Endodermal cell (in vitro differentiated cells): ENCODE measurements at regions not wholly inside any gene's neighbourhood (a gene's known extent, or its start where the extent isn't known, plus 50 kb on each side); places are given as distances from the start of the nearest gene placed in this dataset.

Experiments used
- DNase-seq: peaks from one replicate; pipeline ENCODE4 v3.0.0-alpha.2; 2017
- H3K27ac ChIP-seq: 2 replicates; pipeline ENCODE4 v1.5.1; 2013; ENCODE audit warnings: mild to moderate bottlenecking, low read depth, low read length, moderate library complexity
- H3K27me3 ChIP-seq: 2 replicates; pipeline ENCODE4 v1.6.1; 2013; ENCODE audit warnings: mild to moderate bottlenecking, low read length, moderate library complexity; ENCODE audit not compliant: insufficient read depth, control insufficient read depth, poor library complexity, severe bottlenecking
- H3K36me3 ChIP-seq: 2 replicates; pipeline ENCODE4 v1.7.0; 2013; ENCODE audit warnings: mild to moderate bottlenecking, low read length, moderate library complexity; ENCODE audit not compliant: control insufficient read depth, insufficient read depth
- H3K4me1 ChIP-seq: one replicate; pipeline ENCODE4 v1.7.0; 2013; ENCODE audit warnings: low read length; ENCODE audit not compliant: control insufficient read depth, insufficient read depth
- H3K4me3 ChIP-seq: 2 replicates; pipeline ENCODE4 v1.5.1; 2013; ENCODE audit warnings: mild to moderate bottlenecking, low read length, moderate library complexity
- H3K9ac ChIP-seq: 2 replicates; pipeline ENCODE4 v1.6.1; 2013; ENCODE audit warnings: mild to moderate bottlenecking, low read length, moderate library complexity; ENCODE audit not compliant: poor library complexity, severe bottlenecking; ENCODE audit errors: extremely low read depth
- H3K9me3 ChIP-seq: 2 replicates; pipeline ENCODE4 v1.6.1; 2013; ENCODE audit warnings: mild to moderate bottlenecking, low read length, moderate library complexity; ENCODE audit not compliant: control insufficient read depth
- H3K27ac Mint-ChIP-seq: 2 replicates; pipeline ENCODE4 v1.8.0; 2020; ENCODE audit warnings: mixed read lengths
- H3K27me3 Mint-ChIP-seq: 2 replicates; pipeline ENCODE4 v1.8.0; 2021; ENCODE audit warnings: mild to moderate bottlenecking, mixed read lengths; ENCODE audit not compliant: insufficient read depth
- H3K36me3 Mint-ChIP-seq: 2 replicates; pipeline ENCODE4 v1.8.0; 2020; ENCODE audit warnings: low read depth, mixed read lengths
- H3K4me1 Mint-ChIP-seq: 2 replicates; pipeline ENCODE4 v1.8.0; 2020; ENCODE audit warnings: mixed read lengths
- H3K4me3 Mint-ChIP-seq: 2 replicates; pipeline ENCODE4 v1.8.0; 2020; ENCODE audit warnings: mild to moderate bottlenecking, moderate library complexity, mixed read lengths
- H3K9me3 Mint-ChIP-seq: 2 replicates; pipeline ENCODE4 v1.8.0; 2020; ENCODE audit warnings: mild to moderate bottlenecking, mixed read lengths
- WGBS, 2 experiments: methylation state at CpG; one replicate each; pipeline versions ENCODE4 v1.1.5 to v1.1.7; 2013; ENCODE audit warnings: missing lambda C conversion rate in 2 of 2, mixed read lengths in 1 of 2; ENCODE audit not compliant: insufficient coverage in 1 of 2, insufficient read length in 1 of 2; 5-methylcytosine and 5-hydroxymethylcytosine counted together
- TF ChIP-seq, protein P1 (sequence below): fragments of 200-600 bp; sonication (generic); conservative IDR thresholded peaks from 2 replicates; pipeline ENCODE4 v1.5.0; 2021; ENCODE audit warnings: antibody characterized with exemption, mild to moderate bottlenecking

DNA sequence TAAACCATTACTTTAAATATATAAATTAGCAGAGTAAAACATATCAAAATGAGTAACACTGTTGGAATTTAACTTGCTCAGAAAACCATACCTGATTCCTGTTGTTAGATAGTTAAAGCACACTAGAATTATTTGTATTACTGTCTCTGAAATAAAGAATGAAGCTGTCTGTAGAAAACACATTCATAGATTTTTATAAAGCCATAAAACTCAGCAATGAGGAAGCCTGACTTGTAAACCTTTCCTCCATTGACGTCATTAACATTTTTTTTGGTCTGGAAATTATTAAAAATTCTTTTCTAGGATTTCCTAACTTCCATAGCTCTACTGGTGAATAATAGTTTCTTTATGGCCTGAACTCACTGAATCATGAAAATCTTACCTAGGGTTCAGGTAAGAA is 147.6 kb downstream of the BRMS1L start:
- TF ChIP-seq, protein P1, sequence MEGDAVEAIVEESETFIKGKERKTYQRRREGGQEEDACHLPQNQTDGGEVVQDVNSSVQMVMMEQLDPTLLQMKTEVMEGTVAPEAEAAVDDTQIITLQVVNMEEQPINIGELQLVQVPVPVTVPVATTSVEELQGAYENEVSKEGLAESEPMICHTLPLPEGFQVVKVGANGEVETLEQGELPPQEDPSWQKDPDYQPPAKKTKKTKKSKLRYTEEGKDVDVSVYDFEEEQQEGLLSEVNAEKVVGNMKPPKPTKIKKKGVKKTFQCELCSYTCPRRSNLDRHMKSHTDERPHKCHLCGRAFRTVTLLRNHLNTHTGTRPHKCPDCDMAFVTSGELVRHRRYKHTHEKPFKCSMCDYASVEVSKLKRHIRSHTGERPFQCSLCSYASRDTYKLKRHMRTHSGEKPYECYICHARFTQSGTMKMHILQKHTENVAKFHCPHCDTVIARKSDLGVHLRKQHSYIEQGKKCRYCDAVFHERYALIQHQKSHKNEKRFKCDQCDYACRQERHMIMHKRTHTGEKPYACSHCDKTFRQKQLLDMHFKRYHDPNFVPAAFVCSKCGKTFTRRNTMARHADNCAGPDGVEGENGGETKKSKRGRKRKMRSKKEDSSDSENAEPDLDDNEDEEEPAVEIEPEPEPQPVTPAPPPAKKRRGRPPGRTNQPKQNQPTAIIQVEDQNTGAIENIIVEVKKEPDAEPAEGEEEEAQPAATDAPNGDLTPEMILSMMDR: no peak
- Histone ChIP-seq H3K27ac (no peak overlapping the region), H3K4me1 (no peaks in the 10 kb centered on the region), H3K9ac (no peak overlapping the region), H3K4me3 (no peak overlapping the region), H3K27me3 (no peaks in the 10 kb centered on the region), H3K36me3 (no peaks in the 10 kb centered on the region), H3K9me3 (no peaks in the 10 kb centered on the region)
- Mint-ChIP-seq H3K4me3 (no peak overlapping the region), H3K4me1 (no peaks in the 10 kb centered on the region), H3K27ac (no peak overlapping the region), H3K36me3 (no peaks in the 10 kb centered on the region), H3K27me3 (no peaks in the 10 kb centered on the region), H3K9me3 (peaks cover 5% of the 10 kb centered on the region)
- 67% methylated on average over 1 of the region's 1 CpG; no CpG with 5 or more reads in 1 of the 2 experiments for WGBS, 2 experiments
- no peak for DNase-seq

DNA sequence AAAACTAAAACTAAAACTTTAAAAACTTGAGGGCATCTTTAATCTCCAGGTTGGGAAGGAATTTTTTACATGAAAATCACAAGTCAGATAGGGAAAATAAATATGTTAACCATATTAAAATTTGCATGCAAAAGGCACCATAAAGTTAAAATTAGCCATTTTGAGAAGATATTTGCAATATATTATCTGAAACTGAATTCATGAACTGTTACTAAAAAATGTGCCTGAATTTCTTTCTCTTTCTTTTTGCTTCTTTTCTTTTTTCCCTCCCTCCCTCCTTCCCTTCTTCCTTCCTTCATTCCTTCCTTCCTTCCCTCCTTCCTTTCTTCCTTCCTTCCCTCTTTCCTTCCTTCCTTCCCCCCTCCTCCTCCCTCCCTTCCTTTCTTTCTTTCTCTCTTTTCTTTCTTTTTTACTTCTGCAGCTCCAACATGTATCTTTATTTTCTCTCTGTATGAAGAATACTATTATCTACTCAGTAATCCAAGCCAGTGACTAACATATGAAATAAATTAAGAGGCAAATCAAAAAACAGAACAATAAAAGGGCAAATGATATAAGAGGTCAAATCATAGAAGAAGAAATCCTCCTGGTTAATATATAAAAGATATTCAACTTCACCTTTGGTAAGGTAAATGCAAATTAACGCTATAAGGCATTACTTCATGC is 146.0 kb downstream of the BRMS1L start:
- no peaks in the 10 kb centered on the region for H3K36me3 ChIP-seq
- no peaks in the 10 kb centered on the region for H3K27me3 ChIP-seq
- H3K9me3 ChIP-seq: no peaks in the 10 kb centered on the region
- Mint-ChIP-seq H3K27ac (no peak overlapping the region), H3K36me3 (no peaks in the 10 kb centered on the region), H3K9me3 (peaks cover 5% of the 10 kb centered on the region), H3K4me3 (no peak overlapping the region), H3K4me1 (no peaks in the 10 kb centered on the region), H3K27me3 (no peaks in the 10 kb centered on the region)
- H3K9ac ChIP-seq: no peak overlapping the region
- H3K4me3 ChIP-seq: no peak overlapping the region
- WGBS, 2 experiments: 83 to 90% methylated on average over 1 of the region's 1 CpG
- no peak overlapping the region for H3K27ac ChIP-seq
- TF ChIP-seq, protein P1: no peak
- no peaks in the 10 kb centered on the region for H3K4me1 ChIP-seq
- DNase-seq: no peak

DNA sequence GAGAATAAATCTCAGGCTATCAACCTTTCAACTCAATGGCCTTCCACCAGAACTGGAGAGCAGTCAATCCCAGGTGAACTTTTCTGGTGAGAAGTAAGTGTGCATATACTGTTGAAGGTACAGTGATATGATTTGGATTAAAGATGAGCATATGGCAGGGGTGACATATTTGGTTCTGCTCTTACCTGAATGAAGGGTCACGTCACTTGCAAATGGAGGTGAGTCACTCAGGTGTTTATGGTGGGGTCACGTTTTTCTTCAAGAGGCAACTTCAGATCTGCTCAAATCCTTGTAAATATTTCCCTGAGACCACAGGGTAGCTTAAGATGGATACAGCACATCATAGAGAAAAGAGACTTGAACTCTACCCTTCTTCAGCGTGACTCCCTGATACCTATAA is 143.2 kb downstream of the BRMS1L start:
- Mint-ChIP-seq H3K9me3 (no peaks in the 10 kb centered on the region), H3K27ac (no peak overlapping the region), H3K36me3 (no peaks in the 10 kb centered on the region), H3K27me3 (no peaks in the 10 kb centered on the region), H3K4me1 (peaks cover 6% of the 10 kb centered on the region), H3K4me3 (no peak overlapping the region)
- Histone ChIP-seq H3K9me3 (no peaks in the 10 kb centered on the region), H3K4me3 (no peak overlapping the region), H3K9ac (no peak overlapping the region), H3K27ac (no peak overlapping the region), H3K36me3 (no peaks in the 10 kb centered on the region), H3K4me1 (peaks cover 3% of the 10 kb centered on the region), H3K27me3 (no peaks in the 10 kb centered on the region)
- TF ChIP-seq, protein P1: no peak
- WGBS, 2 experiments: 83 to 90% methylated on average over 2 to 3 of the region's 3 CpGs
- DNase-seq: no peak
